Stimulated activated CD4-positive, alpha-beta T cell treated with anti-CD3 and anti-CD28 coated beads, Interleukin-4, amount 100 ng/mL, for 24 hours (primary cell): ENCODE measurements at regions not wholly inside any gene's neighbourhood (a gene's known extent, or its start where the extent isn't known, plus 50 kb on each side); places are given as distances from the start of the nearest gene placed in this dataset.

Experiments used
- DNase-seq: peaks from one replicate; pipeline ENCODE4 v3.0.0-alpha.2; 2020

DNA sequence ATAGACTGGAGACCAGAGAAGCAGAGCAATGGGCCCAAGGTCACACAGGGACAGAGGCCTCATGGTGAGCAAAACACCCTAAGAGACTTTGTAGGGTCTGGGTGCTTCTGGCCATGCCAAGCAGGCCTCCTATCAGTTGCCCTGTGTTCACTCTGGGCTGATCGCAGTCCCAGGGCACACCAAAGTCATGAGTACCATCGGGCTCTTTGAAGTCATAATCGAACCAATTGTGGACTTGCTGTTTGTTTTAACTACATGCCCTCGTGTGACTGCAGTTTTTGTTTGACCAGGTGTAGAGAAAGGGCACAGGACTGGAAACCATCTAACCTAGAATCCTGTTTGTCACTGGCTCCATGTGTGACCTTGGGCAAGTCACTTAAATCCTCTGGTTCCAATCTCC is 172.5 kb upstream of the CPEB2 start:
- no peak for DNase-seq

DNA sequence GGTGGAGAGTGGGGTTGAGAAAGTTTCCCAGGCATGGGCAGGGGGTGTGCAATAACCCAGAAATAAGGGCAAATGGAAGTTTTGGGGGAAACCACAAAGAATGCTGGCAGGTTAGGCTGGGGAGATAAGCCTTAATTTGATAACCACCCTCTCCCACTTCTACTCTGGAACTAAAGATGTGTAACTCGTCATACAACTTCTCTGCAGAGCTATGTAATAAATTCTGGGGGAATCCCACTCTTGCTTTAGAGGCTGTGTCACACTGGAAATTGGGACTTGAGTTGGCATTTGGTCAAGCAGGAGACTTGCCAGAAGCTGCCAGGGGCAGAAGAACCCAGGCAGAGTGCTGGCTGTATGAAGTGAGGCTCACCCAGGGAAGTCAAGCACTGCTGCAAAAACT is 170.9 kb upstream of the CPEB2 start:
- no peak for DNase-seq

DNA sequence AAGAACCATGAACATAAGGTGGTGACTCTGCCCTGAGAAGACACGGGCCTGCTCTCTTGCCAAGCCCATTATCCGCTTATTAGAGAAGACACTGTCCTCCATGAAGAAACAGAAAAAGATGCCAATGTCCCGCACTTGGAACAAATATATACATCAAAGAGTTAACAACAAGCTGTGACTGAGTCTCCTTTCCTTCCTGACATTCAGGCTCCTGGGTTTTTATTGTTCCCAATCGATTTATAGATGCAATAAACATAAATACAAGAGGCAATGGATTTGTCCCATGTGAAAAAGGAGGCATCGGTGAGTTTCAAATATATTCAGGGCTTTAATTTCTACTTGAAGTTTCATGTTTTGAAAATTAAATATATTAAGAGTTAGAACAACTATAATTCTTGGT is 169.2 kb upstream of the CPEB2 start:
- no peak for DNase-seq

DNA sequence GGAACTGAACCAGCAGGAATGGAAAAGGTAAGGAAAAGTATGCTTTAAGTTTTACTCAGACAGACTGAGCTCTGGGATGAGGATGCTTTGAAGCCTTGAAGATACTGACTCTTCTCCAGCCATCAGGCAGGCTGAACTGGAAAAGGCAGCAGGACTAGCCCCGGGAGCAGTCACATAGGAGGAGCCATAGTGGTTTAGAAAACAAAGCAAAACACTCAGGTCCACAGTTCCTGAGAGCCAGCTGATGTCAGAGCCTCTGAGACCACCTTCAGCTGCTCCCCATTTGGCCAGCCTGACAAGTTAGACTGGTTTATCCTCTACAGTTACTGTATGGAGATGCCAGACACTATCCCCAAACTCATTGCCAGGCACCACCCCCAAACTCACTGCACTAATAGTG is 167.9 kb upstream of the CPEB2 start:
- no peak for DNase-seq

DNA sequence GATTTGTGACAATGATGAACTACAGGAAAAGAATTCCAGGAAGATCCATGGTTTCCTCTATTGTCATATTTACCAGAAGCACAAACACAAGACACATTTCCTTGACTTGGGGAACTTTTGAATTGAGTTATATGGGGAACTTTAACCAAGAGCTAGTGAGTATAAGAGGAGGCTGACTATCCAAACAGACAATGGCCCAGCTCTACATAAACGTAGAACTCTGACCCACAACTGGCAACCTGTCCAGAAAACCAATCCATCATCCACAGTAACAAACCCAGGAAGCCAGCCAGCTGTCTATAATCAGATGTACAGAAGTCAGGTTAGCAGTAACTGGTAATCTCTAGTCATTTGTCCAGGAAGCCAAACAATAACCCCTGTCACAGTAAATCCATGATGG is 167.0 kb upstream of the CPEB2 start:
- no peak for DNase-seq

DNA sequence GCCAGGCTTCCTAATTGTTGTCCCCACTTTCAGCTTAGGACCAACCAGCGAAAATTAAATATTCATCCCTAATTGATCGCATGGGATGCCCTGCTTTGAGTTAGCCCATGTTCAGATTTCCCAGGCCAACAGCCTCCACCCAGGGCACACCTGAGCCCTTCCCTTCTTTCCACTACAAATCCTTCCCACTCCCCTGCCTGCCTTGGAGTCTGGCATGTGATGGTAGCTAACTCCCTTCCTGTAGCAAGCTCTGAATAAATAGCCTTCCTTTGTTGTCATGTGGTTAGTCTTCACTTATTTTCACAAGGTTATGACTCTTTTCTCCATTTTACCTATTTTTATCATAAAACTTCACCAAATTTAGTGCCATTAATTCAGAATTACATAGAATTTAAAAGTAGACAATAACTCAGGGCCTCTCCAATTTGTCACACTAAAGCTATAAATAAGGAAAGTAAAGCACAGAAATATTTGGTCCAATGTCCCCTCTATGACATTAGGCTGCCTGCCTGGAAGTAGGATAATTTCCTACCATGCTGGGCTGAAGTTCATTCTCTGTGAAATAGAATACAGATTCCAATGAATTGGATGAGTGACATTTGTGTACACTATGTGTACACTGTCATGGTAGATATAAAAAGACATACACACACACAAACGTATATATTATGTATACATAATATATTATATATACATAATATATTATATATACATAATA is 166.4 kb upstream of the CPEB2 start:
- no peak for DNase-seq

- DNase-seq, result no peak
Measured at GRCh38 chr4:14837860-14838259, 164.4 kb upstream of the CPEB2 start.

DNA sequence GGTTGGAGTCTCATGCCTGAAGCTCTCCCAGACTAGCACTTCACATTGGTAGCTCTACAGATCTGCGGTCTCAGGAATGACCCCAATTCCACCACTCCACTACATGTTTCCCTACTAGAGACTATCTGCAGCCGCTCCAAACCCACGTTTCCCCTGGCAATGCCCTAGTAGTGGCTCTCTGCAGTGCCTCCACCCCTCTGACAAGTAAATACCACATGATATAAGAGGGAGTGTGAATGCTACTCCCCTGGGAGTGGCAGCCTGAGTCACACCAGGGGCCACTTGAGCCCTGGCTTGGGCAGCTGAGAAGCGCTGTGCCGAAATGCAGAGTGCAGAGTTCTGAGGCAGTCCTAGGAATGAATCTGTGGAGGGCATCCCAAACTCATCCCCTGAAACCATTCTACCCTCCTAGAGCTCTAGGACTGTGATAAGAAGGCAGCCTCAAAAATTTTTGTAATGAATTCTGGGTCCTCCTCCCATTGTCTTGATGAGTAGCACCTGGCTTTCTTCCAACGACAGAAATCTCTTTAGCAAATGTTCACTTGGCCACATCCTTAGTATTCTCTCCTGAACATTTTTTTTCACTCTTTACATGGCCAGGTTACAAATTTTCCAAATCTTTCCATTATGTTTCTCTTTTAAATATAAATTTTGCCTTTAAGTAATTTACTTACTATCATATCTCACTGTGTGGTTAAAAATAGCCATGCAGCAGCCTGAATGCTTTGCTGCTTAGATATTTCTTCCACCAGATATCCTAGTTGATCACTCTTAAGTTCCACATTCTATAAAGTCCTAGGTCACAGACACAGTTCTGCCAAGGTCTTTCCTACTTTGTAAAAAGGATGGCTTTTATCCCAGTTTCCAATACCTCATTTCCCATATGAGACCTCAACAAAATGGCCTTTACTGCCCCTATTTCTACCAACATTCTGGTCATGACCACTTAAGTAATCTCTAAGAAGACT is 160.2 kb upstream of the CPEB2 start:
- DNase-seq, result no peak

- no peak for DNase-seq
Measured at GRCh38 chr4:14842964-14843630, 159.2 kb upstream of the CPEB2 start.

DNA sequence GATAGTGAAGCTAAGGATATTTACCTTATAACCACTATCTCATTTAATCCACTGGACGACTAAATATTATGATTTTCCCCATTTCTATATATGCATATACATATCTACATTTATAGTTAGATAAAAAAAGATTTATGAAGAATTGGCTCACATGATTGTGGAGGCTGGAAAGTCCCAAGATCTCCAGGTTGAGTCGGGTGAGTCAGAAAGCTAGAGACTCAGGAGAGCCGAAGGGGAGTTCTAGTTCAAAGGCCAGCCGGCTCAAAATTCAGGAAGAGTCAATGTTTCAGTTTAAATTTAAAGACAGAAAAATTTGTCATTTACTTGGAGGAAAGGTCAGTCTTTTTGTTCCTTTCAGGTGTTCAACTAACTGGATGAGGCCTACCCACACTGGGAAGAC is 158.2 kb upstream of the CPEB2 start:
- no peak for DNase-seq

DNA sequence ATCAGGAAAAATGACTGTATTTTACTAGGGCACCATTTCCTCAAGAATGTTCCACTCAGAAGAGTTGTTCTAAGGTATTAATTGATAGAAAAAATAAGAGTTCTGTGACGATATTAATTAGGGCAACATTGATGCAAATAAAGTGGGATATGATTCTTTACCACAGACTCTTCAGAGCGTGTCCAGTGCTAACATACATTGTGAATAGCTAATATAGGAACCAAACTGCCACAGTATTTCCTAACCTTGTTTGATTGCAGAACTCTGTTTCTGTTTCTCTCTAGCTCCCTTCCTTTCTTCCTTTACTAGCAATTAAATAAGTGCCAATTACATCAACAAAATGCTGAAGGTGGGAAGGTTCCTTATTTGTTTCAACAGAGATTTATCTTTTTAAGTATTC is 154.1 kb upstream of the CPEB2 start:
- DNase-seq, result no peak

DNA sequence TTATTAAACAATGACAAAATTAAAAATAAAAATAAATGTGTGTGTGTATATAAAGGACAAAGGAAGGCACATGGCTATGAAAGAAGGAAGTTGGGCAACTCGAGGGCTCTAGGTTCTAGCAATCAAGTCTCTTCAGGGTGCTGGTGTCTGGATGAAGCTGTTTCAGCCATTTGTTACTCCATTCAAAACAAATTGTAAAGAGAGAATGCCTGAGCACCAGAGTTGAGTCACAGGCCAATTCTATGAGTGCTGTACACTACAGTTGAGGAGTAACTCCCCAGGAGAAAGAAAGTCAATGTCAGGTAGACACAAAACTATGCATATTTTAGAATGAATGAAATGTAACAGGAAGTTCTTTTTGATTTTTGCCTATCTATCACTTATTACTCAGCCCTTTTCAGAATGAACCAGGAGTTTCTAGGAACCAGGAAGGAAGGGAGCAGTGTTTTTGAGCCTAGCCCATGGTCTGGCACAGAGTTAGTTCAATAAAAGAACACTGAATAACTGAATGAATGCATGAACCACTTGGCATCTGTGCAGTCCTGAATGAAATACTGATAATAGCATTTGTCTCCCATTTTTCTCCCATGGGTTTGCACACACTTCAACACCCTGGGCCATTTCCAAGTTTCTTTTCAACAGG is 151.7 kb upstream of the CPEB2 start:
- no peak for DNase-seq

- no peak for DNase-seq
Measured at GRCh38 chr4:14853176-14853943, 148.9 kb upstream of the CPEB2 start.

DNA sequence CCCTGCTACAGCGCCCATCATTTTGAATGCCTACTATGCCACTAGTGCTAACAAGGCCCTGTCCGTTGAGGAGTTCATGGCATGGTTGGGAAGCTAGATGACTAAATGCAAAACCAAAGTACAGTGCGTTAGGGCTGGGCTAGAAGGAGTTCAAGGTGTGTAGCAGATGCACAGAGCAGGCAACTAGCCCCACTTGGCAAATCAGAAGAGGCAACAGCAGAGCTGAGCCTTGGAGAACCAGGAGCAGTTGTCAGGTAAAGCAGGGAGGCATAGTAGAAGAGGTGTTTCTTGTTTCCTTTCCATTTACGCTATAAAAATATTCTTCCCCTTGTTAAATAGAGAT is 146.6 kb upstream of the CPEB2 start:
- DNase-seq, result no peak

- peak; percentile 76 for DNase-seq
Measured at GRCh38 chr4:14856062-14856933, 146.0 kb upstream of the CPEB2 start.

DNA sequence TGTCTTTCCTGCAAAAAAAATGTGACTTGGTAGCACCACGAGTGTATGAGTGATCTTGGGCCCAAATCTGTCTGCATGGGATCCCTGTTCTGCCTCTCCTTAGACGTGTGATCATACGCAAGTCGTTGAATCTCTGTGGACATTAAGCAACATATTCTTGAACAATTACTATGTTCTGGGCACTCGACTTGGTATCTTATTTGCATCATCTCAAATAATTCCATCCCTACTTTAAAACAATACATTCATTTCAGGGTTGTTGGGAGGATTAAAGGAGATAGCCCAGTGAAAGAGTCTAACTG is 145.4 kb upstream of the CPEB2 start:
- DNase-seq, result no peak

- no peak for DNase-seq
Measured at GRCh38 chr4:14857475-14857874, 144.8 kb upstream of the CPEB2 start.

- no peak for DNase-seq
Measured at GRCh38 chr4:14857981-14858380, 144.3 kb upstream of the CPEB2 start.

- no peak for DNase-seq
Measured at GRCh38 chr4:14862891-14863290, 139.4 kb upstream of the CPEB2 start.

DNA sequence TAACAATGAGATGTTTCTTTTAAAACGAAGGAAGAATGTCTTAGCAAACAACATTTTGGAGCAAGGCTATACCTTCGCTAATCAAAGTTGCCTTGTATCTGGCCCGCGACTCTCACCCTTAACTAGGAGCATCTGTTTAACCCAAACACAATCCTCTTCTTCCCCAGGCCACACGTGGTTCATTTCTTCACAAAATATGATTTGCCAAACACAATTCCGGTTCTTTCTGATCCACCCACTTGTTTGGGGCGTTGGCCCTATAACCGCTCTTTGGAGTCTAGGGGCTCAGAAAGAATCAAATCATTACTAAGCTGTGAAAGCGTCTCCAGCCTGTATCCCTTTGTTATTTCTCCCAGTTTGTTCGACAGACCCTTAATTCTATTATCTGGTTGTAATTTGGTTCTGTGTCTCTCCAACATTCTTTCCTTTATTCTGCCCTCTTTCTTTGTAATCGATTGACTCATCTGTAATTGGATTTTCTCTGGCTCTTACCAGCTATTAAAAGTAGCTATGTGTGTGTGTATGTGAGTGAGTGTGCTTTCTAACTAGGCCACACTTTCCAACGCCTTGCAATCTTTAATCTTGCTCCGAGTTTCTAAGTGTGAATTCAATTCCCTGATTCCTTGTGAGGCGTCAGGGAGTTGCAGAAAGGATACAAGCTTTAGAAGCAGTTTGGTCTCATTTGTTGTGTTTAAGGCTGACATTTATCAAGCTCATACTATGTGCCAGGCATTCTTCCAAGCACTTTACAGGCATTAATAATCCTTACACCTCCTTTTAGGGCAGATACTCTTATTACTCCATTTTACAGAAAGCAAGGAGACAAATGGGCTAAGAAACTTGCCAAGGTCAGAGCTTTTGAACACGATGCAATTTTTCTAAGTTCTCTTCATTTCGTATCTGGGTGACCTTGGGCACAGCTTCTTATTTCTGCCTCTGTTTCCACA is 138.6 kb upstream of the CPEB2 start:
- no peak for DNase-seq
